ENCODE measurements at regions not wholly inside any gene's neighbourhood (a gene's known extent, or its start where the extent isn't known, plus 50 kb on each side); places are given as distances from the start of the nearest gene placed in this dataset.

- Histone ChIP-seq H3K4me1 (ENCODE audit: control insufficient read depth, insufficient read depth, low read length) (no peaks in the 10 kb centered on the region), H2BK15ac (ENCODE audit: low read depth, low read length) (no peak overlapping the region), H2AK9ac (replicated peaks; ENCODE audit: low read depth, low read length, poor library complexity) (no peak overlapping the region), H2BK120ac (ENCODE audit: low read depth, low read length) (no peak overlapping the region), H3K36me3 (ENCODE audit: control insufficient read depth, insufficient read depth, low read length) (no peaks in the 10 kb centered on the region), H2AK5ac (ENCODE audit: low read depth, low read length) (no peak overlapping the region), H3K9me1 (ENCODE audit: insufficient read depth, low read length) (no peaks in the 10 kb centered on the region), H4K91ac (ENCODE audit: insufficient read depth, low read depth, low read length) (no peak overlapping the region), H3K27ac (ENCODE audit: insufficient read depth, low read length) (no peak overlapping the region), H4K20me1 (ENCODE audit: insufficient read depth, low read length) (no peaks in the 10 kb centered on the region), H3K56ac (ENCODE audit: extremely low read depth, insufficient read depth, low read length) (no peak overlapping the region), H3K9me3 (ENCODE audit: control insufficient read depth, insufficient read depth, low read length) (0 out of 2 replicates have a peak, but pooled peaks cover 2% of the 10 kb centered on the region), H2AFZ (replicated peaks; ENCODE audit: low read length, poor library complexity) (no peak overlapping the region), H4K8ac (ENCODE audit: low read depth in 2 of 2, low read length in 2 of 2) (no peak overlapping the region), H3K9ac (ENCODE audit: low read depth, low read length) (no peak overlapping the region), H2BK20ac (ENCODE audit: low read depth, low read length) (no peak overlapping the region), H3K18ac (ENCODE audit: low read depth, low read length) (no peak overlapping the region), H3K4ac (ENCODE audit: low read depth, low read length) (no peak overlapping the region), H3K23ac (ENCODE audit: low read depth, low read length) (no peak overlapping the region), H3K79me1 (ENCODE audit: low read depth in 1 of 2, low read length in 2 of 2) (no peaks in the 10 kb centered on the region), H3K27me3 (ENCODE audit: control insufficient read depth, insufficient read depth, low read length) (no peaks in the 10 kb centered on the region), H3K4me2 (ENCODE audit: low read depth, low read length) (no peak overlapping the region), H2BK5ac (ENCODE audit: low read depth, low read length, poor library complexity, severe bottlenecking) (no peak overlapping the region), H3K14ac (replicated peaks; ENCODE audit: low read depth, low read length) (no peak overlapping the region), H4K5ac (ENCODE audit: low read depth, low read length) (no peak overlapping the region), H3K4me3 (ENCODE audit: insufficient read depth, low read depth, low read length) (no peak overlapping the region)
- in situ Hi-C loops (cut with MboI; ENCODE audit: low sequenced_read_pairs) (no loop called here), dilution Hi-C loops (cut with HindIII; ENCODE audit: low sequenced_read_pairs, unreplicated experiment) (no loop called here), intact Hi-C loops (cut with micrococcal nuclease) (no loop called here)
- BruUV-seq (replicated peaks): no TSS peak
- ChIA-PET CTCF (no interaction called here), POLR2A (ENCODE audit: unreplicated experiment) (no interaction called here)
- no peak for TF ChIP-seq RFX5 (IDR thresholded peaks at IDR 0.05; ENCODE audit: low read depth, low read length)
- no peak for TF ChIP-seq NFE2L2 (IDR thresholded peaks at IDR 0.05; ENCODE audit: low read depth, low read length)
- TF ChIP-seq CHD1 (IDR thresholded peaks at IDR 0.05; ENCODE audit: low read depth, low read length): no peak
- TF ChIP-seq FOS (IDR thresholded peaks at IDR 0.05; ENCODE audit: low read depth, low read length): no peak
- TF ChIP-seq MXI1 (IDR thresholded peaks at IDR 0.05; ENCODE audit: borderline replicate concordance, low read depth, low read length): no peak
- no peak for TF ChIP-seq MAZ (IDR thresholded peaks at IDR 0.05; ENCODE audit: borderline replicate concordance, low read depth, low read length)
- no peak for TF ChIP-seq ELK1 (IDR thresholded peaks at IDR 0.05; ENCODE audit: borderline replicate concordance, low read depth, low read length)
- no peak for TF ChIP-seq BHLHE40 (IDR thresholded peaks at IDR 0.05; ENCODE audit: low read depth, low read length)
- TF ChIP-seq CEBPB (IDR thresholded peaks at IDR 0.05; ENCODE audit: low read depth, low read length): no peak
- no peak for TF ChIP-seq RCOR1 (IDR thresholded peaks at IDR 0.05; ENCODE audit: insufficient replicate concordance, low read length)
- no peak for TF ChIP-seq RAD21 (IDR thresholded peaks at IDR 0.05; ENCODE audit: low read length)
- TF ChIP-seq MAFK (IDR thresholded peaks at IDR 0.05; ENCODE audit: low read depth, low read length): no peak
- TF ChIP-seq POLR2A (IDR thresholded peaks at IDR 0.05; ENCODE audit: low read depth, low read length): no peak
- TF ChIP-seq SMC3 (IDR thresholded peaks at IDR 0.05; ENCODE audit: low read depth, low read length): no peak
- TF ChIP-seq USF2 (IDR thresholded peaks at IDR 0.05; ENCODE audit: low read depth, low read length): no peak
- no peak for TF ChIP-seq CTCF (conservative IDR thresholded peaks at IDR 0.05; ENCODE audit: low read depth, low read length)
- WGBS, 2 experiments (ENCODE audit: extremely low coverage in 2 of 2, insufficient read length in 1 of 2): no CpG with 5 or more reads among the region's 5 CpGs
- no peak for ATAC-seq (ENCODE audit: low read depth)
- no peak for DNase-seq
Measured at GRCh38 chr16:73605309-73605708, 557.4 kb upstream of the ZFHX3 start.
